CD4-positive, alpha-beta T cell (primary cell): ENCODE measurements at regions not wholly inside any gene's neighbourhood (a gene's known extent, or its start where the extent isn't known, plus 50 kb on each side); places are given as distances from the start of the nearest gene placed in this dataset.

ENCODE experiments used
- ATAC-seq: fragments of 200-7000 bp; cut with Tn5 transposase; one replicate; pipeline ENCODE4 v1.10.0; 2022; ENCODE audit warnings: mild to moderate bottlenecking; ENCODE audit not compliant: poor library complexity
- CTCF ChIA-PET: fragments of 350-600 bp; sonication (Branson Sonifier 250); formaldehyde crosslinking; loops from one replicate; lab custom pipeline; 2021; ENCODE audit warnings: antibody characterized with exemption, inconsistent platforms; lab: Charles Lee
- POLR2A ChIA-PET: fragments of 350-600 bp; sonication (Branson Sonifier 250); formaldehyde crosslinking; loops from one replicate; lab custom pipeline; 2021; ENCODE audit warnings: antibody characterized with exemption, inconsistent platforms; lab: Charles Lee
- DNase-seq, 14 experiments: peaks; one replicate each; pipeline ENCODE4 v3.0.0-alpha.2; 2013 to 2020; ENCODE audit warnings: mixed read lengths in 2 of 14
- H3K27ac ChIP-seq, 2 donors: one replicate each; pipeline versions ENCODE4 v1.5.1 to v1.7.0; 2013; ENCODE audit warnings: low read length in 2 of 2, low read depth in 1 of 2, mild to moderate bottlenecking in 1 of 2
- H3K27me3 ChIP-seq, 2 experiments: 1 replicate in 1 of 2; 2 replicates in 1 of 2; pipeline versions ENCODE4 v1.6.1 to v1.7.0; 2013; ENCODE audit warnings: low read length in 2 of 2, control low read depth in 1 of 2, mild to moderate bottlenecking in 1 of 2, moderate library complexity in 1 of 2; ENCODE audit not compliant: insufficient read depth in 2 of 2, control insufficient read depth in 1 of 2
- H3K36me3 ChIP-seq: one replicate; pipeline ENCODE4 v1.6.1; 2013; ENCODE audit warnings: low read length, control low read depth; ENCODE audit not compliant: insufficient read depth
- H3K4me1 ChIP-seq: one replicate; pipeline ENCODE4 v1.6.1; 2013; ENCODE audit warnings: low read length, control low read depth; ENCODE audit not compliant: insufficient read depth
- H3K4me3 ChIP-seq: one replicate; pipeline ENCODE4 v1.5.1; 2013; ENCODE audit warnings: mild to moderate bottlenecking, low read length, moderate library complexity
- H3K9me3 ChIP-seq, 2 experiments: 1 replicate in 1 of 2; 2 replicates in 1 of 2; pipeline versions ENCODE4 v1.6.1 to v1.7.0; 2013; ENCODE audit warnings: low read length in 2 of 2, mild to moderate bottlenecking in 2 of 2, control low read depth in 1 of 2, moderate library complexity in 1 of 2; ENCODE audit not compliant: control insufficient read depth in 1 of 2, insufficient read depth in 1 of 2
- H3K27ac Mint-ChIP-seq: one replicate; pipeline ENCODE4 v1.8.0; 2020; ENCODE audit warnings: mixed read lengths
- H3K27me3 Mint-ChIP-seq: one replicate; pipeline ENCODE4 v1.8.0; 2021; ENCODE audit warnings: mixed read lengths
- H3K36me3 Mint-ChIP-seq: one replicate; pipeline ENCODE4 v1.8.0; 2021; ENCODE audit warnings: low read depth, mixed read lengths
- H3K4me1 Mint-ChIP-seq: one replicate; pipeline ENCODE4 v1.8.0; 2021; ENCODE audit warnings: low read depth, mixed read lengths
- H3K4me3 Mint-ChIP-seq: one replicate; pipeline ENCODE4 v1.8.0; 2020; ENCODE audit warnings: mild to moderate bottlenecking, mixed read lengths
- H3K9me3 Mint-ChIP-seq: one replicate; pipeline ENCODE4 v1.8.0; 2020; ENCODE audit warnings: mixed read lengths
- CTCF ChIP-seq: fragments of 200-600 bp; IDR thresholded peaks from one replicate; pipeline ENCODE4 v1.8.0; 2022; ENCODE audit warnings: antibody characterized with exemption, mild to moderate bottlenecking
- intact Hi-C, 2 experiments: fragments of 100-400 bp; cut with DNase I in 1 of 2; cut with micrococcal nuclease in 1 of 2; formaldehyde crosslinking; loops; one replicate each; pipeline versions ENCODE4 v1.15.1 to v1.9.0; 2023 to 2025; cut with DNase I, micrococcal nuclease

GRCh38 chr14:33859306-33859705, 91.6 kb downstream of the EGLN3 start:
- Mint-ChIP-seq H3K27me3 (no peaks in the 10 kb centered on the region), H3K4me3 (no peak overlapping the region), H3K4me1 (no peaks in the 10 kb centered on the region), H3K27ac (no peak overlapping the region), H3K36me3 (no peaks in the 10 kb centered on the region), H3K9me3 (no peaks in the 10 kb centered on the region)
- no peak overlapping the region for H3K4me3 ChIP-seq
- H3K4me1 ChIP-seq, result no peaks in the 10 kb centered on the region
- no peak for ATAC-seq
- DNase-seq, result no peak
- POLR2A ChIA-PET, result no interaction called here
- H3K36me3 ChIP-seq, result no peaks in the 10 kb centered on the region
- H3K27ac ChIP-seq, result no peak overlapping the region
- CTCF ChIA-PET, result no interaction called here
- no peaks in the 10 kb centered on the region for H3K27me3 ChIP-seq
- peaks cover 0 to under 1% of the 10 kb centered on the region in 2 experiments for H3K9me3 ChIP-seq
- no peak for TF ChIP-seq CTCF
- intact Hi-C loops, result no loop called here

- no peak overlapping the region for H3K27ac Mint-ChIP-seq
- no peaks in the 10 kb centered on the region for H3K9me3 Mint-ChIP-seq
- no peak for TF ChIP-seq CTCF
- Histone ChIP-seq H3K27me3 (no peaks in the 10 kb centered on the region), H3K4me3 (no peak overlapping the region), H3K36me3 (no peaks in the 10 kb centered on the region), H3K4me1 (no peaks in the 10 kb centered on the region), H3K9me3 (peaks cover 0 to 3% of the 10 kb centered on the region in 2 experiments), H3K27ac (no peak overlapping the region)
- no peak for DNase-seq
- POLR2A ChIA-PET, result no interaction called here
- intact Hi-C loops, result no loop called here
- H3K4me3 Mint-ChIP-seq, result no peak overlapping the region
- CTCF ChIA-PET, result interaction anchor here (1.3 kb wide), 1 partner anchor 24 kb away, joined by 3 read pairs; no protein-coding TSS in a partner anchor
- H3K4me1 Mint-ChIP-seq, result no peaks in the 10 kb centered on the region
- no peaks in the 10 kb centered on the region for H3K27me3 Mint-ChIP-seq
- ATAC-seq, result no peak
- no peaks in the 10 kb centered on the region for H3K36me3 Mint-ChIP-seq
These were observed 93.2 kb downstream of the EGLN3 start for GRCh38 chr14:33857650-33858049.

GRCh38 chr14:33855672-33856071, 95.2 kb downstream of the EGLN3 start:
- intact Hi-C loops, result no loop called here
- no peak overlapping the region for H3K4me3 ChIP-seq
- CTCF ChIA-PET, result no interaction called here

More at GRCh38 chr14:33855672-33856071, 95.2 kb downstream of the EGLN3 start:
- no peaks in the 10 kb centered on the region for H3K4me1 Mint-ChIP-seq
- no peak for TF ChIP-seq CTCF
- no peaks in the 10 kb centered on the region for H3K27me3 Mint-ChIP-seq
- H3K27ac Mint-ChIP-seq, result no peak overlapping the region
- DNase-seq (no peak), ATAC-seq (no peak)
- Histone ChIP-seq H3K27ac (no peak overlapping the region), H3K4me1 (no peaks in the 10 kb centered on the region), H3K27me3 (no peaks in the 10 kb centered on the region), H3K9me3 (peaks cover 0 to 3% of the 10 kb centered on the region in 2 experiments), H3K36me3 (no peaks in the 10 kb centered on the region)
- POLR2A ChIA-PET, result no interaction called here
- H3K4me3 Mint-ChIP-seq, result no peak overlapping the region
- H3K9me3 Mint-ChIP-seq, result no peaks in the 10 kb centered on the region
- no peaks in the 10 kb centered on the region for H3K36me3 Mint-ChIP-seq
